HepG2 (cell line): ENCODE measurements at regions not wholly inside any gene's neighbourhood (a gene's known extent, or its start where the extent isn't known, plus 50 kb on each side); places are given as distances from the start of the nearest gene placed in this dataset.

Experiments
- ATAC-seq: fragments of 200-7000 bp; cut with Tn5 transposase; 3 replicates; pipeline ENCODE4 v1.9.1; 2020; ENCODE audit warnings: mild to moderate bottlenecking, moderate library complexity
- BruUV-seq: library from RNA; stranded (reverse); fragments of 400-500 nt; replicated peaks from 2 replicates; lab custom pipeline; 2021; lab: Mats Ljungman, UMichigan
- CTCF ChIA-PET: fragments of 300-600 bp; formaldehyde crosslinking; extraction: SDS; loops from one replicate; lab custom pipeline; 2021; ENCODE audit warnings: low total read pairs, inconsistent platforms, low intra/inter-chr PET ratio; lab: Yijun Ruan, JAX
- POLR2A ChIA-PET: fragments of 350-600 bp; sonication (Branson Sonifier 250); formaldehyde crosslinking; loops from one replicate; lab custom pipeline; 2020; ENCODE audit warnings: antibody characterized with exemption, inconsistent platforms; lab: Yijun Ruan, JAX
- DNase-seq: peaks from one replicate; pipeline ENCODE4 v3.0.0-alpha.2; 2015; ENCODE audit warnings: low spot score
- FAIRE-seq: peaks from 3 replicates; lab custom pipeline; 2011; peaks lifted over from hg19 to GRCh38; lab: Jason Lieb, UNC
- H2AFZ ChIP-seq: one replicate; pipeline ENCODE4 v1.6.1; 2011; ENCODE audit warnings: low read length, inconsistent platforms
- H3K27ac ChIP-seq: fragments of 300-600 bp; 3 replicates; pipeline ENCODE4 v1.8.0; 2011; ENCODE audit warnings: mixed run types, mild to moderate bottlenecking, mixed read lengths, low read length, inconsistent platforms; ENCODE audit not compliant: insufficient read depth; ENCODE audit errors: extremely low read length
- H3K27me3 ChIP-seq, 2 experiments: fragments of 200-600 bp in 1 of 2; 2 replicates in 1 of 2; 3 replicates in 1 of 2; pipeline versions ENCODE4 v1.6.0 to v1.8.0; 2011; ENCODE audit warnings: low read length in 2 of 2, mild to moderate bottlenecking in 2 of 2, moderate library complexity in 2 of 2, inconsistent platforms in 1 of 2; ENCODE audit not compliant: insufficient read depth in 2 of 2, control insufficient read depth in 1 of 2
- H3K36me3 ChIP-seq, 2 experiments: fragments of 200-600 bp in 1 of 2; replicated peaks in 1 of 2; 2 replicates in 1 of 2; 3 replicates in 1 of 2; pipeline versions ENCODE4 v1.5.1 to v1.8.0; 2011; ENCODE audit warnings: low read length in 2 of 2, inconsistent platforms in 1 of 2; ENCODE audit not compliant: insufficient read depth in 2 of 2, control insufficient read depth in 1 of 2
- H3K4me1 ChIP-seq: 2 replicates; pipeline ENCODE4 v1.5.1; 2012; ENCODE audit warnings: low read length, inconsistent platforms; ENCODE audit not compliant: insufficient read depth
- H3K4me2 ChIP-seq: 2 replicates; pipeline ENCODE4 v1.6.0; 2011; ENCODE audit warnings: low read depth, low read length, inconsistent platforms
- H3K4me3 ChIP-seq, 3 experiments: fragments of 200-600 bp in 1 of 3; sonication (generic), shearing (Covaris generic) in 1 of 3; replicated peaks in 1 of 3; 2 replicates each; pipeline ENCODE4 v1.5.1; 2011 to 2016; ENCODE audit warnings: low read length in 3 of 3, inconsistent platforms in 2 of 3, low read depth in 2 of 3, mild to moderate bottlenecking in 2 of 3, control low read depth in 1 of 3, mixed read lengths in 1 of 3; ENCODE audit not compliant: insufficient read depth in 1 of 3
- H3K79me2 ChIP-seq: one replicate; pipeline ENCODE4 v1.6.1; 2011; ENCODE audit warnings: low read length, inconsistent platforms; ENCODE audit not compliant: insufficient read depth
- H3K9ac ChIP-seq: 2 replicates; pipeline ENCODE4 v1.6.0; 2011; ENCODE audit warnings: mild to moderate bottlenecking, low read depth, low read length, inconsistent platforms; ENCODE audit not compliant: insufficient read depth
- H3K9me3 ChIP-seq: 2 replicates; pipeline ENCODE4 v1.5.1; 2012; ENCODE audit warnings: mild to moderate bottlenecking, low read length
- H4K20me1 ChIP-seq: 2 replicates; pipeline ENCODE4 v1.6.0; 2011; ENCODE audit warnings: inconsistent platforms, mild to moderate bottlenecking, low read length, moderate library complexity; ENCODE audit not compliant: insufficient read depth
- HHEX ChIP-seq: IDR thresholded peaks from 2 replicates; pipeline ENCODE4 v1.6.1; 2016; ENCODE audit warnings: control low read depth
- HOXA5 ChIP-seq: sonication (generic); formaldehyde crosslinking; IDR thresholded peaks from 2 replicates; pipeline ENCODE4 v1.4.0; 2020; ENCODE audit warnings: missing genetic modification reagents
- MYC ChIP-seq: sonication (generic); formaldehyde crosslinking; IDR thresholded peaks from 2 replicates; pipeline ENCODE4 v1.9.0; 2021; ENCODE audit warnings: missing genetic modification reagents, borderline replicate concordance
- NAIF1 ChIP-seq: sonication (generic); formaldehyde crosslinking; IDR thresholded peaks from 2 replicates; pipeline ENCODE4 v1.5.0; 2020; ENCODE audit warnings: mild to moderate bottlenecking, missing genetic modification reagents, borderline replicate concordance
- NFIB ChIP-seq: sonication (generic); formaldehyde crosslinking; IDR thresholded peaks from 2 replicates; pipeline ENCODE4 v1.9.0; 2021; ENCODE audit warnings: missing genetic modification reagents, mild to moderate bottlenecking, borderline replicate concordance
- RNF2 ChIP-seq: fragments of 450-650 bp; conservative IDR thresholded peaks from 2 replicates; pipeline ENCODE4 v1.6.1; 2016; ENCODE audit warnings: low read depth
- SP140L ChIP-seq: sonication (generic); formaldehyde crosslinking; IDR thresholded peaks from 2 replicates; pipeline ENCODE4 v1.4.0; 2020; ENCODE audit warnings: missing genetic modification reagents, borderline replicate concordance
- YEATS2 ChIP-seq: sonication (generic); formaldehyde crosslinking; IDR thresholded peaks from 2 replicates; pipeline ENCODE4 v1.4.0; 2020; ENCODE audit warnings: missing genetic modification reagents, borderline replicate concordance
- ZNF10 ChIP-seq: sonication (generic); formaldehyde crosslinking; IDR thresholded peaks from 2 replicates; pipeline ENCODE4 v1.4.0; 2020; ENCODE audit warnings: mild to moderate bottlenecking, low read depth, missing genetic modification reagents, borderline replicate concordance
- ZNF230 ChIP-seq: sonication (generic); formaldehyde crosslinking; IDR thresholded peaks from 2 replicates; pipeline ENCODE4 v1.4.0; 2020; ENCODE audit warnings: mild to moderate bottlenecking, missing genetic modification reagents
- ZNF232 ChIP-seq: sonication (generic); formaldehyde crosslinking; IDR thresholded peaks from 2 replicates; pipeline ENCODE4 v1.4.0; 2020; ENCODE audit warnings: missing genetic modification reagents, borderline replicate concordance
- ZNF547 ChIP-seq: sonication (generic); formaldehyde crosslinking; IDR thresholded peaks from 2 replicates; pipeline ENCODE4 v1.5.1; 2020; ENCODE audit warnings: mild to moderate bottlenecking, missing genetic modification reagents
- ZNF549 ChIP-seq: sonication (generic); formaldehyde crosslinking; IDR thresholded peaks from 2 replicates; pipeline ENCODE4 v1.5.0; 2020; ENCODE audit warnings: missing genetic modification reagents
- WGBS: methylation state at CpG from one replicate; pipeline ENCODE4 v1.1.6; 2017; ENCODE audit warnings: low lambda C conversion rate; 5-methylcytosine and 5-hydroxymethylcytosine counted together
- in situ Hi-C: cut with HindIII; loops from 2 replicates; pipeline ENCODE4 v1.10.0; 2017; ENCODE audit warnings: low pct_unique_long_range_greater_than_20kb; ENCODE audit not compliant: extremely low pct_ligation_motif_present
- intact Hi-C: fragments of 100-400 bp; cut with micrococcal nuclease; formaldehyde crosslinking; loops from one replicate; pipeline ENCODE4 v1.10.0; 2022; ENCODE audit not compliant: unreplicated experiment
- TF ChIP-seq, protein P1 (sequence below): sonication (generic); formaldehyde crosslinking; IDR thresholded peaks from 2 replicates; pipeline ENCODE4 v1.8.1; 2023; ENCODE audit warnings: mild to moderate bottlenecking, missing genetic modification reagents
- TF ChIP-seq, protein P2 (sequence below): sonication (generic); formaldehyde crosslinking; conservative IDR thresholded peaks from 2 replicates; pipeline ENCODE4 v1.8.0; 2022; ENCODE audit warnings: missing genetic modification reagents
- TF ChIP-seq, protein P3 (sequence below), 2 experiments: sonication (generic) in 1 of 2; formaldehyde crosslinking in 1 of 2; IDR thresholded peaks; 2 replicates each; pipeline versions ENCODE4 v1.4.0 to v1.6.1; 2018 to 2020; ENCODE audit warnings: missing genetic modification reagents in 2 of 2, borderline replicate concordance in 1 of 2, low read depth in 1 of 2, mild to moderate bottlenecking in 1 of 2, missing biosample characterization in 1 of 2
- TF ChIP-seq, protein P4 (sequence below): IDR thresholded peaks from 2 replicates; pipeline ENCODE4 v1.6.1; 2016; ENCODE audit warnings: mild to moderate bottlenecking, missing biosample characterization, missing genetic modification reagents

DNA sequence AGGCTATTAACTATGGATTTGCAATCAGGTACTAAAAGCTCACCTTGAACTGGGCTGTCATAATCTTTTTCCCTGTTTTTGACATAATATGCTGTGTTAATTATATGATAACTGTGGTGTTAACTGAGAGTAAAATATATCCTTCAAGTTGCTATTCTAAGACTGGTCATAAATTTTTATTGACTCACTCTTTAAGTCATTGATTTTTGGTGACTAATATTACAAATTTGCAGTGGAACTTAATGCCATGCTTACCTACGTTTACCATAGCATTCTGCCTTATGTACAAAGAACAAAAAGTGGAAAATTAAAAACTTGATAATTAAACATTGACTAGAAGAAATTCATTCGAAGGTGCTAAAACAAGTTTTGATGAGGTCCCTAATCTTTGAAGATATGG is 872.4 kb downstream of the BRINP3 start:
- no peak overlapping the region for H3K27ac ChIP-seq

More for the DNA sequence above, 872.4 kb downstream of the BRINP3 start:
- WGBS, result 0% methylated on average over 2 of the region's 2 CpGs
- no peak for FAIRE-seq
- H3K79me2 ChIP-seq, result no peaks in the 10 kb centered on the region
- in situ Hi-C loops, result no loop called here
- H3K4me2 ChIP-seq, result no peak overlapping the region
- H3K27me3 ChIP-seq, result no peaks in the 10 kb centered on the region
- no peaks in the 10 kb centered on the region for H3K36me3 ChIP-seq
- ATAC-seq, result no peak
- TF ChIP-seq ZNF232, result no peak
- TF ChIP-seq, protein P1, sequence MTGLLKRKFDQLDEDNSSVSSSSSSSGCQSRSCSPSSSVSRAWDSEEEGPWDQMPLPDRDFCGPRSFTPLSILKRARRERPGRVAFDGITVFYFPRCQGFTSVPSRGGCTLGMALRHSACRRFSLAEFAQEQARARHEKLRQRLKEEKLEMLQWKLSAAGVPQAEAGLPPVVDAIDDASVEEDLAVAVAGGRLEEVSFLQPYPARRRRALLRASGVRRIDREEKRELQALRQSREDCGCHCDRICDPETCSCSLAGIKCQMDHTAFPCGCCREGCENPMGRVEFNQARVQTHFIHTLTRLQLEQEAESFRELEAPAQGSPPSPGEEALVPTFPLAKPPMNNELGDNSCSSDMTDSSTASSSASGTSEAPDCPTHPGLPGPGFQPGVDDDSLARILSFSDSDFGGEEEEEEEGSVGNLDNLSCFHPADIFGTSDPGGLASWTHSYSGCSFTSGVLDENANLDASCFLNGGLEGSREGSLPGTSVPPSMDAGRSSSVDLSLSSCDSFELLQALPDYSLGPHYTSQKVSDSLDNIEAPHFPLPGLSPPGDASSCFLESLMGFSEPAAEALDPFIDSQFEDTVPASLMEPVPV (CRISPR knock-in tag), result no peak
- no peak for TF ChIP-seq YEATS2 (CRISPR knock-in tag)
- no peak for TF ChIP-seq HHEX (CRISPR knock-in tag)
- no peak for TF ChIP-seq NFIB (CRISPR knock-in tag)
- TF ChIP-seq, protein P2, sequence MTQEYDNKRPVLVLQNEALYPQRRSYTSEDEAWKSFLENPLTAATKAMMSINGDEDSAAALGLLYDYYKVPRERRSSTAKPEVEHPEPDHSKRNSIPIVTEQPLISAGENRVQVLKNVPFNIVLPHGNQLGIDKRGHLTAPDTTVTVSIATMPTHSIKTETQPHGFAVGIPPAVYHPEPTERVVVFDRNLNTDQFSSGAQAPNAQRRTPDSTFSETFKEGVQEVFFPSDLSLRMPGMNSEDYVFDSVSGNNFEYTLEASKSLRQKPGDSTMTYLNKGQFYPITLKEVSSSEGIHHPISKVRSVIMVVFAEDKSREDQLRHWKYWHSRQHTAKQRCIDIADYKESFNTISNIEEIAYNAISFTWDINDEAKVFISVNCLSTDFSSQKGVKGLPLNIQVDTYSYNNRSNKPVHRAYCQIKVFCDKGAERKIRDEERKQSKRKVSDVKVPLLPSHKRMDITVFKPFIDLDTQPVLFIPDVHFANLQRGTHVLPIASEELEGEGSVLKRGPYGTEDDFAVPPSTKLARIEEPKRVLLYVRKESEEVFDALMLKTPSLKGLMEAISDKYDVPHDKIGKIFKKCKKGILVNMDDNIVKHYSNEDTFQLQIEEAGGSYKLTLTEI (CRISPR knock-in tag), result no peak
- TF ChIP-seq ZNF230 (CRISPR knock-in tag), result no peak
- TF ChIP-seq SP140L, result no peak
- no peak for TF ChIP-seq RNF2
- TF ChIP-seq, protein P3, sequence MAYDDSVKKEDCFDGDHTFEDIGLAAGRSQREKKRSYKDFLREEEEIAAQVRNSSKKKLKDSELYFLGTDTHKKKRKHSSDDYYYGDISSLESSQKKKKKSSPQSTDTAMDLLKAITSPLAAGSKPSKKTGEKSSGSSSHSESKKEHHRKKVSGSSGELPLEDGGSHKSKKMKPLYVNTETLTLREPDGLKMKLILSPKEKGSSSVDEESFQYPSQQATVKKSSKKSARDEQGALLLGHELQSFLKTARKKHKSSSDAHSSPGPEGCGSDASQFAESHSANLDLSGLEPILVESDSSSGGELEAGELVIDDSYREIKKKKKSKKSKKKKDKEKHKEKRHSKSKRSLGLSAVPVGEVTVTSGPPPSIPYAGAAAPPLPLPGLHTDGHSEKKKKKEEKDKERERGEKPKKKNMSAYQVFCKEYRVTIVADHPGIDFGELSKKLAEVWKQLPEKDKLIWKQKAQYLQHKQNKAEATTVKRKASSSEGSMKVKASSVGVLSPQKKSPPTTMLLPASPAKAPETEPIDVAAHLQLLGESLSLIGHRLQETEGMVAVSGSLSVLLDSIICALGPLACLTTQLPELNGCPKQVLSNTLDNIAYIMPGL (CRISPR knock-in tag; IDR thresholded peaks at IDR 0.05; ENCODE audit: borderline replicate concordance in 1 of 2, low read depth in 1 of 2), result no peak
- no peak for TF ChIP-seq ZNF10 (CRISPR knock-in tag)
- TF ChIP-seq HOXA5 (CRISPR knock-in tag), result no peak
- TF ChIP-seq, protein P4, sequence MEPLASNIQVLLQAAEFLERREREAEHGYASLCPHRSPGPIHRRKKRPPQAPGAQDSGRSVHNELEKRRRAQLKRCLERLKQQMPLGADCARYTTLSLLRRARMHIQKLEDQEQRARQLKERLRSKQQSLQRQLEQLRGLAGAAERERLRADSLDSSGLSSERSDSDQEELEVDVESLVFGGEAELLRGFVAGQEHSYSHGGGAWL (CRISPR knock-in tag), result no peak
- no peak for TF ChIP-seq ZNF547 (CRISPR knock-in tag)
- TF ChIP-seq ZNF549 (CRISPR knock-in tag), result no peak
- no peak for TF ChIP-seq MYC
- TF ChIP-seq NAIF1 (CRISPR knock-in tag), result no peak
- TF ChIP-seq, all 625 proteins: peak for 0
- H2AFZ ChIP-seq, result no peak overlapping the region
- CTCF ChIA-PET, result no interaction called here
- H3K4me3 ChIP-seq, result no peak overlapping the region
- BruUV-seq, result no TSS peak
- no peak overlapping the region for H3K9ac ChIP-seq
- POLR2A ChIA-PET, result no interaction called here
- intact Hi-C loops, result no loop called here
- H4K20me1 ChIP-seq, result no peaks in the 10 kb centered on the region
- no peaks in the 10 kb centered on the region for H3K4me1 ChIP-seq
- DNase-seq, result no peak
- no peaks in the 10 kb centered on the region for H3K9me3 ChIP-seq
